ENCODE measurements at regions not wholly inside any gene's neighbourhood (a gene's known extent, or its start where the extent isn't known, plus 50 kb on each side); places are given as distances from the start of the nearest gene placed in this dataset.

GRCh38 chr22:47775191-47775590 lies 1012.7 kb downstream of the TBC1D22A start:
- H3K4me3 ChIP-seq (ENCODE audit: low read length in 2 of 2) = no peak overlapping the region
- H3K9ac ChIP-seq (ENCODE audit: low read length in 2 of 2) = no peak overlapping the region
- no peaks in the 10 kb centered on the region for H3K4me1 ChIP-seq (ENCODE audit: control insufficient read depth, insufficient read depth, low read length)
- no peaks in the 10 kb centered on the region for H3K9me3 ChIP-seq (ENCODE audit: control insufficient read depth in 2 of 2, low read length in 2 of 2)
- H3K27ac ChIP-seq (ENCODE audit: low read length) = no peak overlapping the region
- H3K36me3 ChIP-seq (ENCODE audit: control insufficient read depth in 2 of 2, insufficient read depth in 2 of 2, low read length in 2 of 2) = no peaks in the 10 kb centered on the region
- H3K27me3 ChIP-seq (ENCODE audit: control insufficient read depth in 1 of 2, insufficient read depth in 2 of 2, low read length in 2 of 2) = peaks cover 0 to 3% of the 10 kb centered on the region in 2 donors

- Histone ChIP-seq H3K4me1 (ENCODE audit: control insufficient read depth, insufficient read depth, low read length) (no peaks in the 10 kb centered on the region), H3K27ac (ENCODE audit: low read length) (no peak overlapping the region), H3K27me3 (ENCODE audit: control insufficient read depth in 1 of 2, insufficient read depth in 2 of 2, low read length in 2 of 2) (no peaks in the 10 kb centered on the region), H3K9ac (ENCODE audit: low read length in 2 of 2) (no peak overlapping the region), H3K9me3 (ENCODE audit: control insufficient read depth in 2 of 2, low read length in 2 of 2) (no peaks in the 10 kb centered on the region), H3K36me3 (ENCODE audit: control insufficient read depth in 2 of 2, insufficient read depth in 2 of 2, low read length in 2 of 2) (no peaks in the 10 kb centered on the region), H3K4me3 (ENCODE audit: low read length in 2 of 2) (no peak overlapping the region)
These were observed 1011.2 kb downstream of the TBC1D22A start for GRCh38 chr22:47773635-47774034.

- Histone ChIP-seq H3K27ac (ENCODE audit: low read length) (no peak overlapping the region), H3K4me3 (ENCODE audit: low read length in 2 of 2) (no peak overlapping the region), H3K36me3 (ENCODE audit: control insufficient read depth in 2 of 2, insufficient read depth in 2 of 2, low read length in 2 of 2) (no peaks in the 10 kb centered on the region), H3K9me3 (ENCODE audit: control insufficient read depth in 2 of 2, low read length in 2 of 2) (no peaks in the 10 kb centered on the region), H3K9ac (ENCODE audit: low read length in 2 of 2) (no peak overlapping the region), H3K27me3 (ENCODE audit: control insufficient read depth in 1 of 2, insufficient read depth in 2 of 2, low read length in 2 of 2) (no peaks in the 10 kb centered on the region), H3K4me1 (ENCODE audit: control insufficient read depth, insufficient read depth, low read length) (no peaks in the 10 kb centered on the region)
These were observed 1010.4 kb downstream of the TBC1D22A start for GRCh38 chr22:47772864-47773263.

- H3K4me1 ChIP-seq (ENCODE audit: control insufficient read depth, insufficient read depth, low read length) = no peaks in the 10 kb centered on the region
- peaks cover 0 to 2% of the 10 kb centered on the region in 2 donors for H3K27me3 ChIP-seq (ENCODE audit: control insufficient read depth in 1 of 2, insufficient read depth in 2 of 2, low read length in 2 of 2)
- no peaks in the 10 kb centered on the region for H3K9me3 ChIP-seq (ENCODE audit: control insufficient read depth in 2 of 2, low read length in 2 of 2)
- H3K36me3 ChIP-seq (ENCODE audit: control insufficient read depth in 2 of 2, insufficient read depth in 2 of 2, low read length in 2 of 2) = no peaks in the 10 kb centered on the region
- H3K9ac ChIP-seq (ENCODE audit: low read length in 2 of 2) = no peak overlapping the region
- no peak overlapping the region for H3K4me3 ChIP-seq (ENCODE audit: low read length in 2 of 2)
- no peak overlapping the region for H3K27ac ChIP-seq (ENCODE audit: low read length)
These were observed 1007.2 kb downstream of the TBC1D22A start for GRCh38 chr22:47769652-47770051.

- H3K4me1 ChIP-seq (ENCODE audit: control insufficient read depth, insufficient read depth, low read length) = no peaks in the 10 kb centered on the region
- H3K36me3 ChIP-seq (ENCODE audit: control insufficient read depth in 2 of 2, insufficient read depth in 2 of 2, low read length in 2 of 2) = no peaks in the 10 kb centered on the region
- no peak overlapping the region for H3K9ac ChIP-seq (ENCODE audit: low read length in 2 of 2)
- H3K27ac ChIP-seq (ENCODE audit: low read length) = no peak overlapping the region
- H3K27me3 ChIP-seq (ENCODE audit: control insufficient read depth in 1 of 2, insufficient read depth in 2 of 2, low read length in 2 of 2) = peaks cover 0 to 2% of the 10 kb centered on the region in 2 donors
- no peak overlapping the region for H3K4me3 ChIP-seq (ENCODE audit: low read length in 2 of 2)
- no peaks in the 10 kb centered on the region for H3K9me3 ChIP-seq (ENCODE audit: control insufficient read depth in 2 of 2, low read length in 2 of 2)
These were observed 1005.6 kb downstream of the TBC1D22A start for GRCh38 chr22:47768027-47768426.

GRCh38 chr22:47767403-47767802 lies 1005.0 kb downstream of the TBC1D22A start:
- Histone ChIP-seq H3K4me3 (ENCODE audit: low read length in 2 of 2) (no peak overlapping the region), H3K36me3 (ENCODE audit: control insufficient read depth in 2 of 2, insufficient read depth in 2 of 2, low read length in 2 of 2) (no peaks in the 10 kb centered on the region), H3K27me3 (ENCODE audit: control insufficient read depth in 1 of 2, insufficient read depth in 2 of 2, low read length in 2 of 2) (peaks cover 0 to 2% of the 10 kb centered on the region in 2 donors), H3K9me3 (ENCODE audit: control insufficient read depth in 2 of 2, low read length in 2 of 2) (no peaks in the 10 kb centered on the region), H3K4me1 (ENCODE audit: control insufficient read depth, insufficient read depth, low read length) (no peaks in the 10 kb centered on the region), H3K27ac (ENCODE audit: low read length) (no peak overlapping the region), H3K9ac (ENCODE audit: low read length in 2 of 2) (no peak overlapping the region)

- Histone ChIP-seq H3K4me3 (ENCODE audit: low read length in 2 of 2) (no peak overlapping the region), H3K9ac (ENCODE audit: low read length in 2 of 2) (no peak overlapping the region), H3K27ac (ENCODE audit: low read length) (no peak overlapping the region), H3K27me3 (ENCODE audit: control insufficient read depth in 1 of 2, insufficient read depth in 2 of 2, low read length in 2 of 2) (peaks cover 2 to 4% of the 10 kb centered on the region in 2 donors), H3K9me3 (ENCODE audit: control insufficient read depth in 2 of 2, low read length in 2 of 2) (no peaks in the 10 kb centered on the region), H3K36me3 (ENCODE audit: control insufficient read depth in 2 of 2, insufficient read depth in 2 of 2, low read length in 2 of 2) (no peaks in the 10 kb centered on the region), H3K4me1 (ENCODE audit: control insufficient read depth, insufficient read depth, low read length) (no peaks in the 10 kb centered on the region)
These were observed 1003.3 kb downstream of the TBC1D22A start for GRCh38 chr22:47765757-47766156.

- no peak overlapping the region for H3K4me3 ChIP-seq (ENCODE audit: low read length in 2 of 2)
- no peak overlapping the region for H3K27ac ChIP-seq (ENCODE audit: low read length)
- H3K27me3 ChIP-seq (ENCODE audit: control insufficient read depth in 1 of 2, insufficient read depth in 2 of 2, low read length in 2 of 2) = peaks cover 2 to 4% of the 10 kb centered on the region in 2 donors
- H3K4me1 ChIP-seq (ENCODE audit: control insufficient read depth, insufficient read depth, low read length) = no peaks in the 10 kb centered on the region
- H3K9ac ChIP-seq (ENCODE audit: low read length in 2 of 2) = no peak overlapping the region
- no peaks in the 10 kb centered on the region for H3K36me3 ChIP-seq (ENCODE audit: control insufficient read depth in 2 of 2, insufficient read depth in 2 of 2, low read length in 2 of 2)
- H3K9me3 ChIP-seq (ENCODE audit: control insufficient read depth in 2 of 2, low read length in 2 of 2) = no peaks in the 10 kb centered on the region
These were observed 999.7 kb downstream of the TBC1D22A start for GRCh38 chr22:47762141-47762540.

- no peak overlapping the region for H3K9ac ChIP-seq (ENCODE audit: low read length in 2 of 2)
- no peak overlapping the region for H3K4me3 ChIP-seq (ENCODE audit: low read length in 2 of 2)
- H3K36me3 ChIP-seq (ENCODE audit: control insufficient read depth in 2 of 2, insufficient read depth in 2 of 2, low read length in 2 of 2) = no peaks in the 10 kb centered on the region
- H3K9me3 ChIP-seq (ENCODE audit: control insufficient read depth in 2 of 2, low read length in 2 of 2) = no peaks in the 10 kb centered on the region
- H3K4me1 ChIP-seq (ENCODE audit: control insufficient read depth, insufficient read depth, low read length) = no peaks in the 10 kb centered on the region
- peaks cover 0 to 4% of the 10 kb centered on the region in 2 donors for H3K27me3 ChIP-seq (ENCODE audit: control insufficient read depth in 1 of 2, insufficient read depth in 2 of 2, low read length in 2 of 2)
- H3K27ac ChIP-seq (ENCODE audit: low read length) = no peak overlapping the region
These were observed 997.5 kb downstream of the TBC1D22A start for GRCh38 chr22:47759909-47760308.

GRCh38 chr22:47757741-47758140 lies 995.3 kb downstream of the TBC1D22A start:
- no peaks in the 10 kb centered on the region for H3K36me3 ChIP-seq (ENCODE audit: control insufficient read depth in 2 of 2, insufficient read depth in 2 of 2, low read length in 2 of 2)
- H3K4me3 ChIP-seq (ENCODE audit: low read length in 2 of 2) = no peak overlapping the region
- no peak overlapping the region for H3K9ac ChIP-seq (ENCODE audit: low read length in 2 of 2)
- no peak overlapping the region for H3K27ac ChIP-seq (ENCODE audit: low read length)
- H3K9me3 ChIP-seq (ENCODE audit: control insufficient read depth in 2 of 2, low read length in 2 of 2) = no peaks in the 10 kb centered on the region
- H3K4me1 ChIP-seq (ENCODE audit: control insufficient read depth, insufficient read depth, low read length) = no peaks in the 10 kb centered on the region
- peaks cover 0 to 4% of the 10 kb centered on the region in 2 donors for H3K27me3 ChIP-seq (ENCODE audit: control insufficient read depth in 1 of 2, insufficient read depth in 2 of 2, low read length in 2 of 2)

- Histone ChIP-seq H3K4me1 (ENCODE audit: control insufficient read depth, insufficient read depth, low read length) (no peaks in the 10 kb centered on the region), H3K36me3 (ENCODE audit: control insufficient read depth in 2 of 2, insufficient read depth in 2 of 2, low read length in 2 of 2) (no peaks in the 10 kb centered on the region), H3K4me3 (ENCODE audit: low read length in 2 of 2) (no peak overlapping the region), H3K27me3 (ENCODE audit: control insufficient read depth in 1 of 2, insufficient read depth in 2 of 2, low read length in 2 of 2) (peaks cover 5 to 7% of the 10 kb centered on the region in 2 donors), H3K9ac (ENCODE audit: low read length in 2 of 2) (no peak overlapping the region), H3K27ac (ENCODE audit: low read length) (no peak overlapping the region), H3K9me3 (ENCODE audit: control insufficient read depth in 2 of 2, low read length in 2 of 2) (no peaks in the 10 kb centered on the region)
These were observed 987.6 kb downstream of the TBC1D22A start for GRCh38 chr22:47750086-47750485.

Measured in stomach smooth muscle (tissue), 2 donors.